Cardiac fibroblast (primary cell): ENCODE measurements at regions not wholly inside any gene's neighbourhood (a gene's known extent, or its start where the extent isn't known, plus 50 kb on each side); places are given as distances from the start of the nearest gene placed in this dataset.

ENCODE experiments used
- DNase-seq, 2 donors: peaks; one replicate each; pipeline versions ENCODE4 v3.0.0 to v3.0.0-alpha.2; 2010; ENCODE audit warnings: low read depth in 2 of 2
- H3K4me3 ChIP-seq, 2 donors: replicated peaks in 1 of 2; 1 replicate in 1 of 2; 2 replicates in 1 of 2; pipeline ENCODE4 v1.5.1; 2011; ENCODE audit warnings: low read depth in 2 of 2, low read length in 2 of 2, mild to moderate bottlenecking in 2 of 2, moderate library complexity in 1 of 2
- TF ChIP-seq, protein P1 (sequence below): IDR thresholded peaks from one replicate; pipeline ENCODE4 v1.5.1; 2011; ENCODE audit warnings: low read depth, mild to moderate bottlenecking, low read length, inconsistent platforms

DNA sequence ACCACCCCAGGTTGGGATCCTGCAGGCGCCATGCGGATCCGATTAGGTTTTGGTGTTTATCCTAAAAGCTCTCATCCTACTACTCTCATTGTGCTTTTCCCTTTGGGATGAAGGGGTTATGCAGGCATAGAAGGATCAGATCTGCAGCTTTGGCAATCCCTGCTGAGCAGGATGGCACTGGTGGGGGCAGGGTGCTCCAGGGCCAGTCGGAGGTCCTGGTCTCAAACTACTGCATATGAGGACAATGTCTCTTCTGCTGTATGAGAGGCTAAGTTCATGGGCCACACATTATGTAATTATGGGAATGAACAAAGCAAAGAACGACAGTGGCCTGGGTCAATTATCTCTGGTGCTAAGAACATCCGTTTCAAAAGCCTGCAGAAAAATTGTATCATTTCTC lies 334.2 kb downstream of the IRX1 start:
- TF ChIP-seq, protein P1, sequence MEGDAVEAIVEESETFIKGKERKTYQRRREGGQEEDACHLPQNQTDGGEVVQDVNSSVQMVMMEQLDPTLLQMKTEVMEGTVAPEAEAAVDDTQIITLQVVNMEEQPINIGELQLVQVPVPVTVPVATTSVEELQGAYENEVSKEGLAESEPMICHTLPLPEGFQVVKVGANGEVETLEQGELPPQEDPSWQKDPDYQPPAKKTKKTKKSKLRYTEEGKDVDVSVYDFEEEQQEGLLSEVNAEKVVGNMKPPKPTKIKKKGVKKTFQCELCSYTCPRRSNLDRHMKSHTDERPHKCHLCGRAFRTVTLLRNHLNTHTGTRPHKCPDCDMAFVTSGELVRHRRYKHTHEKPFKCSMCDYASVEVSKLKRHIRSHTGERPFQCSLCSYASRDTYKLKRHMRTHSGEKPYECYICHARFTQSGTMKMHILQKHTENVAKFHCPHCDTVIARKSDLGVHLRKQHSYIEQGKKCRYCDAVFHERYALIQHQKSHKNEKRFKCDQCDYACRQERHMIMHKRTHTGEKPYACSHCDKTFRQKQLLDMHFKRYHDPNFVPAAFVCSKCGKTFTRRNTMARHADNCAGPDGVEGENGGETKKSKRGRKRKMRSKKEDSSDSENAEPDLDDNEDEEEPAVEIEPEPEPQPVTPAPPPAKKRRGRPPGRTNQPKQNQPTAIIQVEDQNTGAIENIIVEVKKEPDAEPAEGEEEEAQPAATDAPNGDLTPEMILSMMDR, result no peak
- no peak overlapping the region for H3K4me3 ChIP-seq
- no peak for DNase-seq

DNA sequence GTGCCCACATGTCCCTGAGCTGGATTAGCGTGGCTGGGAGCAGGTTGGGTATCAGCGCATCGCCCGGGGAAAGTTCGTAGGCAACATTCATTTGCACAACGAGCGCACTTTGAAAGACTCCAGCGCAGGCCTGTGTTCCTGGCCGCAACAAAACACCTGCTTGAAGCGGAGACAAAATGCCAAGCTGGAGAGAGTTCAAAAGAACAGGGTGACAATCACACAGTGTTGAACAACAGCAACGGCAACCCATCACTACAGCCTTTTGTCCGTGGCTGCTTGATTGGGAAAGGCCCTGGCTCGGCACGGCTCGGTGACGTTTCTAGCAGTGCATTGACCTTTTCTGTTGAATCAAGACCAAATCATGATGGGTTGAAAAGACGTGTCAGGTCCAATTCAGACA lies 336.3 kb downstream of the IRX1 start:
- TF ChIP-seq, protein P1, result no peak
- H3K4me3 ChIP-seq, result no peak overlapping the region
- DNase-seq, result no peak

DNA sequence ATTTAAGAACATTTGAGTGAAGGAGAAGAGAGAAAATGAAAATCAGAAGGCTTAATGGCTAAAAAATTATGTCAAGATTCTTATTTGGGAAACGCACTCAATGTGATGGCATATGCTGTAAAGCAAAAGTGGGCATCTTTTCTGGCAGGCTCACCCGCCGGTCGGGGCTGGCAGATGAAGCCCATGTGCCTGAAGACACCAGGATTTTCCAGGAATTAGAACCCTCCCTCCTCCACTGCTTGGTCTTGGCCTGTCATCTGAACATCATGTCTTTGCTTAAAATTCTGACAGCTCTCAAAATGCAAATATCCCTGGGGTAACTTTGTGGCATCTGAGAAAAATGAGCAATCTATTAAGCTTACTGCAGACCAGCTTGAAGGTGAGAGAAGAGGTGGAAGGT lies 337.9 kb downstream of the IRX1 start:
- TF ChIP-seq, protein P1, result no peak
- DNase-seq, result no peak
- H3K4me3 ChIP-seq, result no peak overlapping the region

DNA sequence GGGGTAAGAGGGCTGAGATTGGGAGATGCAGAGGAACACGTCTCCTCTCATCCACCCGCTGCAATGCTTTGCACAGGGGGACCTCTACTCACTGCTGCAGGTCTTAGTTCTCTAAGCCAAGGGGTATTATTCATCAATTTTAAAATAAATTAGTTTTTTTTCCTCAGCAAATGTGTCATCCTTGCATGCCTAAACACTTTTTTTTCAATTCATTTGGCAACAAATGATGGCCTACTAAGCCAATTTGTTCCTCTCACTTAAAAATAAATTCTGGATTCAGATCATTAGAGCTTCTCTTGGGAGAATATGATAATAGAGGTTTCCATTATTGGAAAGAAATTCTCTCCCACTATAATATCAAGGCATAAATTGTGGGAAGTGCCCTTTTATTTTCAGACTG lies 338.3 kb downstream of the IRX1 start:
- TF ChIP-seq, protein P1, result no peak
- no peak for DNase-seq
- no peak overlapping the region for H3K4me3 ChIP-seq

DNA sequence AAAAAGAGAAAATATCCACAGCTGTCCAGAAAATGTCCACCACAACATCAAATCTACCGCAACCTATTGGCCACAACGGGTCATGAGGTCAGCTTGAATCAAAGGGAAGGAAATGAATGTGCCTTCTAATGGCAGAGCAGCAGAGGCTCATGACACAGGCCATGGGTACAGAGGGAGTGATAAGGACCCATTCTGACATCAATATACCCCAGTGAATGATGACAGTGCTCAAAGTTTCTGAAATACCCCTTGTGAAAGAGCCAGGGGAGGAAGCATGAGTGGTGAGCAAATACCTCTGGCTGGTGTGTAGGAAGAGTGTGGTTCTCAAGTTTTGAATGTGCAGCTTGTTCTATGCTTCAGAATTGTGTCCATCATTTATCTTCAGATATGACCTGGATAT lies 348.2 kb downstream of the IRX1 start:
- no peak overlapping the region for H3K4me3 ChIP-seq
- TF ChIP-seq, protein P1, result no peak
- DNase-seq, result no peak

GRCh38 chr5:3944930-3945329 lies 349.3 kb downstream of the IRX1 start:
- no peak for DNase-seq
- TF ChIP-seq, protein P1, result no peak
- no peak overlapping the region for H3K4me3 ChIP-seq

DNA sequence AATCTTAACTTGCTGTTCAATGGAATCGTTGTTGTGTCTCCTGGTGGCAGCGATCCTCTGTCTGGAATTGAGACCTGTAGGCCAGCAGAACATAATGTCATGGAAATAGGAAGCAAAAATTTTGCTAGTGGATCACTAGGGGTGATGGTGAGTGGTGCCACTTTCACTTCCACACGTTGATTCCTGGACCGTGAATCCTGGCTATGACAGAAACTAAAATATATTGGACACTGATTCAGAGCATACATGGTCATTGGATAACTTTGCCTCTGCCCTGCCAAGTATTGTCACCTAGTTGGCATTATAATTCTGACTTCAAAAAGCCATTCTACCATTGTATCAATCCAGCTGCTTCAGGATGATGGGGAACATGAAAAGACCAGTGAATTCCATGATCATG lies 353.2 kb downstream of the IRX1 start:
- no peak for DNase-seq
- TF ChIP-seq, protein P1, result no peak

More for the DNA sequence above, 353.2 kb downstream of the IRX1 start:
- no peak overlapping the region for H3K4me3 ChIP-seq
